Naive thymus-derived CD4-positive, alpha-beta T cell (primary cell): ENCODE measurements at regions not wholly inside any gene's neighbourhood (a gene's known extent, or its start where the extent isn't known, plus 50 kb on each side); places are given as distances from the start of the nearest gene placed in this dataset.

Experiments
- ATAC-seq: fragments of 150-1000 bp; cut with Tn5 transposase; 2 replicates; pipeline ENCODE4 v1.10.0; 2021; ENCODE audit warnings: mild to moderate bottlenecking, moderate library complexity
- CTCF ChIA-PET: fragments of 350-600 bp; sonication (Branson Sonifier 250); formaldehyde crosslinking; loops from one replicate; lab custom pipeline; 2021; ENCODE audit warnings: antibody characterized with exemption; lab: Charles Lee
- POLR2A ChIA-PET: fragments of 350-600 bp; sonication (Branson Sonifier 250); formaldehyde crosslinking; loops from one replicate; lab custom pipeline; 2021; ENCODE audit warnings: antibody characterized with exemption, inconsistent platforms; lab: Charles Lee
- DNase-seq, 9 donors: peaks; one replicate each; pipeline versions ENCODE4 v3.0.0 to v3.0.0-alpha.2; 2020 to 2022; ENCODE audit warnings: mixed read lengths in 1 of 9
- H3K27ac ChIP-seq: one replicate; pipeline ENCODE4 v1.7.0; 2013; ENCODE audit warnings: mild to moderate bottlenecking, low read depth, low read length, moderate library complexity
- H3K27me3 ChIP-seq, 2 donors: one replicate each; pipeline ENCODE4 v1.7.0; 2013; ENCODE audit warnings: low read length in 2 of 2, mild to moderate bottlenecking in 2 of 2, moderate library complexity in 2 of 2; ENCODE audit not compliant: control insufficient read depth in 2 of 2, insufficient read depth in 2 of 2
- H3K36me3 ChIP-seq, 3 experiments: 1 replicate in 2 of 3; 2 replicates in 1 of 3; pipeline ENCODE4 v1.7.0; 2013; ENCODE audit warnings: low read length in 3 of 3, mild to moderate bottlenecking in 3 of 3, moderate library complexity in 1 of 3; ENCODE audit not compliant: insufficient read depth in 3 of 3, control insufficient read depth in 2 of 3
- H3K4me1 ChIP-seq, 2 donors: one replicate each; pipeline ENCODE4 v1.7.0; 2013; ENCODE audit warnings: low read length in 2 of 2, mild to moderate bottlenecking in 2 of 2, moderate library complexity in 1 of 2; ENCODE audit not compliant: control insufficient read depth in 2 of 2, insufficient read depth in 2 of 2
- H3K4me3 ChIP-seq: 2 replicates; pipeline ENCODE4 v1.7.0; 2013; ENCODE audit warnings: mild to moderate bottlenecking, low read length
- H3K9me3 ChIP-seq, 3 experiments: 1 replicate in 2 of 3; 2 replicates in 1 of 3; pipeline ENCODE4 v1.7.0; 2013; ENCODE audit warnings: low read length in 3 of 3; ENCODE audit not compliant: control insufficient read depth in 2 of 3
- H3K27ac Mint-ChIP-seq, 9 donors: one replicate each; pipeline ENCODE4 v1.8.0; 2020 to 2022; ENCODE audit warnings: mixed read lengths in 9 of 9, mild to moderate bottlenecking in 8 of 9, moderate library complexity in 5 of 9, inconsistent platforms in 2 of 9
- H3K27me3 Mint-ChIP-seq, 5 donors: one replicate each; pipeline ENCODE4 v1.8.0; 2021 to 2022; ENCODE audit warnings: mixed read lengths in 5 of 5, mild to moderate bottlenecking in 1 of 5
- H3K36me3 Mint-ChIP-seq, 5 donors: one replicate each; pipeline ENCODE4 v1.8.0; 2020 to 2022; ENCODE audit warnings: mixed read lengths in 5 of 5, mild to moderate bottlenecking in 3 of 5, inconsistent platforms in 1 of 5
- H3K4me1 Mint-ChIP-seq, 7 donors: one replicate each; pipeline ENCODE4 v1.8.0; 2020 to 2022; ENCODE audit warnings: mixed read lengths in 7 of 7, mild to moderate bottlenecking in 3 of 7, inconsistent platforms in 1 of 7
- H3K4me3 Mint-ChIP-seq, 10 donors: one replicate each; pipeline ENCODE4 v1.8.0; 2020 to 2022; ENCODE audit warnings: mild to moderate bottlenecking in 10 of 10, mixed read lengths in 10 of 10, moderate library complexity in 6 of 10, inconsistent platforms in 2 of 10
- H3K9me3 Mint-ChIP-seq, 11 donors: one replicate each; pipeline ENCODE4 v1.8.0; 2020 to 2022; ENCODE audit warnings: mixed read lengths in 11 of 11, mild to moderate bottlenecking in 4 of 11, inconsistent platforms in 1 of 11, moderate library complexity in 1 of 11
- intact Hi-C, 2 donors: fragments of 100-400 bp; cut with micrococcal nuclease; formaldehyde crosslinking; loops; one replicate each; pipeline ENCODE4 v1.15.1; 2023

GRCh38 chr6:93471281-93471680, 51.9 kb upstream of the EPHA7 start:
- Mint-ChIP-seq H3K4me3 (no peak overlapping the region), H3K4me1 (no peaks in the 10 kb centered on the region), H3K27me3 (no peaks in the 10 kb centered on the region), H3K9me3 (peaks cover 0 to 9% (median 1%) of the 10 kb centered on the region in 11 donors), H3K36me3 (no peaks in the 10 kb centered on the region), H3K27ac (no peak overlapping the region)
- Histone ChIP-seq H3K27me3 (no peaks in the 10 kb centered on the region), H3K27ac (no peak overlapping the region), H3K4me3 (no peak overlapping the region), H3K9me3 (no peaks in the 10 kb centered on the region), H3K4me1 (no peaks in the 10 kb centered on the region), H3K36me3 (no peaks in the 10 kb centered on the region)
- POLR2A ChIA-PET, result no interaction called here
- ATAC-seq, result no peak
- CTCF ChIA-PET, result no interaction called here
- no peak for DNase-seq
- intact Hi-C loops, result no loop called here
